ENCODE measurements at regions not wholly inside any gene's neighbourhood (a gene's known extent, or its start where the extent isn't known, plus 50 kb on each side); places are given as distances from the start of the nearest gene placed in this dataset.
"Not testable (repeated sequence)": the region's sequence is repeated elsewhere in the genome, so short reads cannot be mapped to it uniquely, and the experiment has no call there.

- Histone ChIP-seq H3K27me3 (ENCODE audit: control insufficient read depth, insufficient read depth, low read length) (no peaks in the 10 kb centered on the region), H3K4me3 (ENCODE audit: insufficient read depth, low read depth, low read length) (no peak overlapping the region), H3K36me3 (replicated peaks; ENCODE audit: control insufficient read depth, insufficient read depth, low read length) (no peaks in the 10 kb centered on the region)
- DNase-seq: no peak
Measured at GRCh38 chr18:73545472-73545871, 602.2 kb downstream of the FBXO15 start.

GRCh38 chr18:73544617-73545016, 603.0 kb downstream of the FBXO15 start:
- no peak for DNase-seq
- H3K4me3 ChIP-seq (ENCODE audit: insufficient read depth, low read depth, low read length): no peak overlapping the region
- no peaks in the 10 kb centered on the region for H3K36me3 ChIP-seq (replicated peaks; ENCODE audit: control insufficient read depth, insufficient read depth, low read length)
- H3K27me3 ChIP-seq (ENCODE audit: control insufficient read depth, insufficient read depth, low read length): no peaks in the 10 kb centered on the region

- Histone ChIP-seq H3K36me3 (replicated peaks; ENCODE audit: control insufficient read depth, insufficient read depth, low read length) (no peaks in the 10 kb centered on the region), H3K27me3 (ENCODE audit: control insufficient read depth, insufficient read depth, low read length) (no peaks in the 10 kb centered on the region), H3K4me3 (ENCODE audit: insufficient read depth, low read depth, low read length) (no peak overlapping the region)
- no peak for DNase-seq
Measured at GRCh38 chr18:73544032-73544431, 603.6 kb downstream of the FBXO15 start.

GRCh38 chr18:73535990-73536389, 611.6 kb downstream of the FBXO15 start:
- Histone ChIP-seq H3K36me3 (replicated peaks; ENCODE audit: control insufficient read depth, insufficient read depth, low read length) (no peaks in the 10 kb centered on the region), H3K4me3 (ENCODE audit: insufficient read depth, low read depth, low read length) (no peak overlapping the region), H3K27me3 (ENCODE audit: control insufficient read depth, insufficient read depth, low read length) (no peaks in the 10 kb centered on the region)
- no peak for DNase-seq

- Histone ChIP-seq H3K36me3 (replicated peaks; ENCODE audit: control insufficient read depth, insufficient read depth, low read length) (no peaks in the 10 kb centered on the region), H3K4me3 (ENCODE audit: insufficient read depth, low read depth, low read length) (no peak overlapping the region), H3K27me3 (ENCODE audit: control insufficient read depth, insufficient read depth, low read length) (no peaks in the 10 kb centered on the region)
- DNase-seq: no peak
Measured at GRCh38 chr18:73535189-73535588, 612.4 kb downstream of the FBXO15 start.

GRCh38 chr18:73531601-73532000, 616.0 kb downstream of the FBXO15 start:
- DNase-seq: no peak
- Histone ChIP-seq H3K27me3 (ENCODE audit: control insufficient read depth, insufficient read depth, low read length) (no peaks in the 10 kb centered on the region), H3K4me3 (ENCODE audit: insufficient read depth, low read depth, low read length) (no peak overlapping the region), H3K36me3 (replicated peaks; ENCODE audit: control insufficient read depth, insufficient read depth, low read length) (no peaks in the 10 kb centered on the region)

GRCh38 chr18:73528066-73528465, 619.6 kb downstream of the FBXO15 start:
- H3K36me3 ChIP-seq (replicated peaks; ENCODE audit: control insufficient read depth, insufficient read depth, low read length): no peaks in the 10 kb centered on the region
- no peaks in the 10 kb centered on the region for H3K27me3 ChIP-seq (ENCODE audit: control insufficient read depth, insufficient read depth, low read length)
- H3K4me3 ChIP-seq (ENCODE audit: insufficient read depth, low read depth, low read length): no peak overlapping the region
- DNase-seq: no peak

- H3K4me3 ChIP-seq (ENCODE audit: insufficient read depth, low read depth, low read length): no peak overlapping the region
- DNase-seq: peak; percentile 27
- H3K27me3 ChIP-seq (ENCODE audit: control insufficient read depth, insufficient read depth, low read length): no peaks in the 10 kb centered on the region
- no peaks in the 10 kb centered on the region for H3K36me3 ChIP-seq (replicated peaks; ENCODE audit: control insufficient read depth, insufficient read depth, low read length)
Measured at GRCh38 chr18:73520229-73520628, 627.4 kb downstream of the FBXO15 start.

GRCh38 chr18:73516056-73516455, 631.6 kb downstream of the FBXO15 start:
- DNase-seq: not testable (repeated sequence)

GRCh38 chr18:73514449-73514848, 633.2 kb downstream of the FBXO15 start:
- H3K36me3 ChIP-seq (replicated peaks; ENCODE audit: control insufficient read depth, insufficient read depth, low read length): no peaks in the 10 kb centered on the region
- no peak overlapping the region for H3K4me3 ChIP-seq (ENCODE audit: insufficient read depth, low read depth, low read length)
- no peak for DNase-seq
- H3K27me3 ChIP-seq (ENCODE audit: control insufficient read depth, insufficient read depth, low read length): no peaks in the 10 kb centered on the region

More at GRCh38 chr18:73516056-73516455, 631.6 kb downstream of the FBXO15 start:
- not testable (repeated sequence) for H3K27me3 ChIP-seq (ENCODE audit: control insufficient read depth, insufficient read depth, low read length); H3K36me3 ChIP-seq (replicated peaks; ENCODE audit: control insufficient read depth, insufficient read depth, low read length); H3K4me3 ChIP-seq (ENCODE audit: insufficient read depth, low read depth, low read length)

GRCh38 chr18:73511771-73512503, 635.7 kb downstream of the FBXO15 start:
- Histone ChIP-seq H3K4me3 (ENCODE audit: insufficient read depth, low read depth, low read length) (no peak overlapping the region), H3K36me3 (replicated peaks; ENCODE audit: control insufficient read depth, insufficient read depth, low read length) (no peaks in the 10 kb centered on the region)

GRCh38 chr18:73509460-73509859, 638.2 kb downstream of the FBXO15 start:
- Histone ChIP-seq H3K4me3 (ENCODE audit: insufficient read depth, low read depth, low read length) (no peak overlapping the region), H3K36me3 (replicated peaks; ENCODE audit: control insufficient read depth, insufficient read depth, low read length) (no peaks in the 10 kb centered on the region), H3K27me3 (ENCODE audit: control insufficient read depth, insufficient read depth, low read length) (no peaks in the 10 kb centered on the region)
- DNase-seq: no peak

More at GRCh38 chr18:73511771-73512503, 635.7 kb downstream of the FBXO15 start:
- no peak for DNase-seq
- no peaks in the 10 kb centered on the region for H3K27me3 ChIP-seq (ENCODE audit: control insufficient read depth, insufficient read depth, low read length)

- Histone ChIP-seq H3K4me3 (ENCODE audit: insufficient read depth, low read depth, low read length) (no peak overlapping the region), H3K36me3 (replicated peaks; ENCODE audit: control insufficient read depth, insufficient read depth, low read length) (no peaks in the 10 kb centered on the region), H3K27me3 (ENCODE audit: control insufficient read depth, insufficient read depth, low read length) (no peaks in the 10 kb centered on the region)
- no peak for DNase-seq
Measured at GRCh38 chr18:73503326-73503725, 635.5 kb upstream of the NETO1 start.

- no peaks in the 10 kb centered on the region for H3K27me3 ChIP-seq (ENCODE audit: control insufficient read depth, insufficient read depth, low read length)
- no peak overlapping the region for H3K4me3 ChIP-seq (ENCODE audit: insufficient read depth, low read depth, low read length)
- H3K36me3 ChIP-seq (replicated peaks; ENCODE audit: control insufficient read depth, insufficient read depth, low read length): no peaks in the 10 kb centered on the region
- DNase-seq: no peak
Measured at GRCh38 chr18:73487966-73488365, 620.2 kb upstream of the NETO1 start.

GRCh38 chr18:73485166-73485565, 617.4 kb upstream of the NETO1 start:
- no peaks in the 10 kb centered on the region for H3K27me3 ChIP-seq (ENCODE audit: control insufficient read depth, insufficient read depth, low read length)
- no peak for DNase-seq
- H3K4me3 ChIP-seq (ENCODE audit: insufficient read depth, low read depth, low read length): no peak overlapping the region

GRCh38 chr18:73482901-73483300, 615.1 kb upstream of the NETO1 start:
- Histone ChIP-seq H3K36me3 (replicated peaks; ENCODE audit: control insufficient read depth, insufficient read depth, low read length) (no peaks in the 10 kb centered on the region), H3K27me3 (ENCODE audit: control insufficient read depth, insufficient read depth, low read length) (no peaks in the 10 kb centered on the region), H3K4me3 (ENCODE audit: insufficient read depth, low read depth, low read length) (no peak overlapping the region)
- DNase-seq: no peak

More at GRCh38 chr18:73485166-73485565, 617.4 kb upstream of the NETO1 start:
- H3K36me3 ChIP-seq (replicated peaks; ENCODE audit: control insufficient read depth, insufficient read depth, low read length): no peaks in the 10 kb centered on the region
